OCI-LY7 (cell line): ENCODE measurements at regions not wholly inside any gene's neighbourhood (a gene's known extent, or its start where the extent isn't known, plus 50 kb on each side); places are given as distances from the start of the nearest gene placed in this dataset.

Experiments
- CTCF ChIP-seq: fragments of 200-600 bp; sonication (generic); conservative IDR thresholded peaks from 2 replicates; pipeline ENCODE4 v1.5.1; 2014; ENCODE audit warnings: mild to moderate bottlenecking, antibody characterized with exemption, low read length, moderate library complexity, mixed read lengths
- EZH2phosphoT487 ChIP-seq: fragments of 200-600 bp; sonication (generic); IDR thresholded peaks from 2 replicates; pipeline ENCODE4 v1.6.1; 2018; ENCODE audit warnings: low read depth, borderline replicate concordance, mild to moderate bottlenecking, mixed run types, antibody characterized with exemption, low read length, moderate library complexity, mixed read lengths

- TF ChIP-seq CTCF: no peak
- no peak for TF ChIP-seq EZH2phosphoT487
Observed at GRCh38 chr10:75342397-75342796, 59.2 kb downstream of the ZNF503 start.
